Smooth muscle cell (in vitro differentiated cells): ENCODE measurements at regions not wholly inside any gene's neighbourhood (a gene's known extent, or its start where the extent isn't known, plus 50 kb on each side); places are given as distances from the start of the nearest gene placed in this dataset.

Experiments
- DNase-seq: peaks from one replicate; lab custom pipeline; 2025; ENCODE audit not compliant: unreplicated experiment; lab: John Stamatoyannopoulos, UW
- H2AFZ ChIP-seq: fragments of 200-600 bp; sonication (generic); 2 replicates; pipeline ENCODE4 v1.6.0; 2016; ENCODE audit warnings: antibody characterized with exemption, low read depth, mild to moderate bottlenecking
- H3F3A ChIP-seq: fragments of 200-600 bp; sonication (generic); 2 replicates; pipeline ENCODE4 v1.6.0; 2017; ENCODE audit warnings: antibody characterized with exemption, low read depth
- H3K27ac ChIP-seq: fragments of 200-600 bp; sonication (generic); 2 replicates; pipeline ENCODE4 v1.5.1; 2016; ENCODE audit warnings: low read depth, mild to moderate bottlenecking
- H3K27me3 ChIP-seq: fragments of 200-600 bp; sonication (generic); 2 replicates; pipeline ENCODE4 v1.6.1; 2016; ENCODE audit warnings: low read depth, mild to moderate bottlenecking
- H3K36me3 ChIP-seq: fragments of 200-600 bp; sonication (generic); 2 replicates; pipeline ENCODE4 v1.5.1; 2016; ENCODE audit warnings: low read depth
- H3K4me1 ChIP-seq: fragments of 200-600 bp; sonication (generic); 2 replicates; pipeline ENCODE4 v1.5.1; 2016; ENCODE audit warnings: low read depth
- H3K4me2 ChIP-seq: fragments of 200-600 bp; sonication (generic); 2 replicates; pipeline ENCODE4 v1.6.0; 2016; ENCODE audit warnings: mild to moderate bottlenecking
- H3K4me3 ChIP-seq: fragments of 200-600 bp; sonication (generic); 2 replicates; pipeline ENCODE4 v1.5.1; 2016; ENCODE audit warnings: mild to moderate bottlenecking
- H3K79me2 ChIP-seq: fragments of 200-600 bp; sonication (generic); 2 replicates; pipeline ENCODE4 v1.6.0; 2016; ENCODE audit warnings: low read depth, mild to moderate bottlenecking
- H3K9ac ChIP-seq: fragments of 200-600 bp; sonication (generic); 2 replicates; pipeline ENCODE4 v1.6.0; 2016; ENCODE audit warnings: low read depth
- H3K9me3 ChIP-seq: fragments of 200-600 bp; sonication (generic); replicated peaks from 2 replicates; pipeline ENCODE4 v1.5.1; 2016; ENCODE audit warnings: low read depth
- H4K20me1 ChIP-seq: fragments of 200-600 bp; sonication (generic); 2 replicates; pipeline ENCODE4 v1.6.0; 2016; ENCODE audit warnings: low read depth
- WGBS: methylation state at CpG from one replicate; pipeline ENCODE4 v1.1.7; 2016; ENCODE audit warnings: low lambda C conversion rate; 5-methylcytosine and 5-hydroxymethylcytosine counted together
- TF ChIP-seq, protein P1 (sequence below): fragments of 200-600 bp; sonication (generic); IDR thresholded peaks from 2 replicates; pipeline ENCODE4 v1.5.1; 2017; ENCODE audit warnings: borderline replicate concordance, mild to moderate bottlenecking, antibody characterized with exemption; ENCODE audit not compliant: insufficient read depth, poor library complexity, severe bottlenecking

DNA sequence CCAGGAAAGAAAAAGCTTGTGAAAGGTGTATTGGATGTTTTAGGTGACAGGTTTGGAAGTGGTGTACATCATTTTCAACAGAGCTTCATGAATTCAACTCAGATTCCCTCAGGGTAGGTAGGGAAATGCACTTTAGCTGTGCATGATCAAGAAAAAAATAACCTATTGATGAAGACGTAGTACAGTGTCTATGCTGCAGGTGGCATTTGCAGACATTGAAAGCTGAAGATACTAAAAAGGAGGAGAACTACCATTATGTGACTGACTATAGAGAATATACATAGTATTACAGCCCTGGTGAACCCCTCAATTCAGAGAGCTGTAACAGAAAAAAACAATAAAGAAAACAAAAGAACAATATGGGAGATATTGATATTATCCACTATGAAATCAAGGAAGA, 2344.7 kb upstream of the ACO1 start:
- Histone ChIP-seq H3K36me3 (no peaks in the 10 kb centered on the region), H3K4me3 (no peak overlapping the region), H3K9me3 (no peaks in the 10 kb centered on the region), H3K4me2 (no peak overlapping the region), H4K20me1 (no peaks in the 10 kb centered on the region), H2AFZ (no peak overlapping the region), H3K27me3 (no peaks in the 10 kb centered on the region), H3K27ac (no peak overlapping the region), H3K4me1 (no peaks in the 10 kb centered on the region), H3K9ac (no peak overlapping the region), H3K79me2 (no peaks in the 10 kb centered on the region), H3F3A (no peaks in the 10 kb centered on the region)
- 79% methylated on average over 1 of the region's 1 CpG for WGBS
- DNase-seq: no peak
- TF ChIP-seq, protein P1, sequence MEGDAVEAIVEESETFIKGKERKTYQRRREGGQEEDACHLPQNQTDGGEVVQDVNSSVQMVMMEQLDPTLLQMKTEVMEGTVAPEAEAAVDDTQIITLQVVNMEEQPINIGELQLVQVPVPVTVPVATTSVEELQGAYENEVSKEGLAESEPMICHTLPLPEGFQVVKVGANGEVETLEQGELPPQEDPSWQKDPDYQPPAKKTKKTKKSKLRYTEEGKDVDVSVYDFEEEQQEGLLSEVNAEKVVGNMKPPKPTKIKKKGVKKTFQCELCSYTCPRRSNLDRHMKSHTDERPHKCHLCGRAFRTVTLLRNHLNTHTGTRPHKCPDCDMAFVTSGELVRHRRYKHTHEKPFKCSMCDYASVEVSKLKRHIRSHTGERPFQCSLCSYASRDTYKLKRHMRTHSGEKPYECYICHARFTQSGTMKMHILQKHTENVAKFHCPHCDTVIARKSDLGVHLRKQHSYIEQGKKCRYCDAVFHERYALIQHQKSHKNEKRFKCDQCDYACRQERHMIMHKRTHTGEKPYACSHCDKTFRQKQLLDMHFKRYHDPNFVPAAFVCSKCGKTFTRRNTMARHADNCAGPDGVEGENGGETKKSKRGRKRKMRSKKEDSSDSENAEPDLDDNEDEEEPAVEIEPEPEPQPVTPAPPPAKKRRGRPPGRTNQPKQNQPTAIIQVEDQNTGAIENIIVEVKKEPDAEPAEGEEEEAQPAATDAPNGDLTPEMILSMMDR: no peak

DNA sequence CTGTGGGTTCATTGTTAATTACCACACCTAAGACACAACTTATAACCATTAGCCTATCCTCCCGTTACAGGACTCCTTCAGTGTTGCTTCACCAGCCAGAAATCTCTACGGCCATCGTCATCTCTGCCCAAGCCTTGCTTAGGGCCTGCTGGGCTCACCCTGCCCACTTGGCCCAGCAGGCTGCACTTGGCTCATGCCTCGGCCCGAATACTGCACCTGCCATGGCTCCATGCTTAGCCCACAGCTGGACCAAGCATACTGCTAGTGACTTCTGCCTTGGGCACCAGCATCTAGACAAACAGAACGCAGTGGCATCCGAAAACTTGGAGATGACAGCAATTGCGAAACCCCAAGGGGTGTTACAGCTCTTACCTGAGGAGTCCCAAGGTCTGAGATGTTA, 2336.0 kb upstream of the ACO1 start:
- Histone ChIP-seq H3K4me3 (no peak overlapping the region), H3K9me3 (no peaks in the 10 kb centered on the region)
- TF ChIP-seq, protein P1: no peak

DNA sequence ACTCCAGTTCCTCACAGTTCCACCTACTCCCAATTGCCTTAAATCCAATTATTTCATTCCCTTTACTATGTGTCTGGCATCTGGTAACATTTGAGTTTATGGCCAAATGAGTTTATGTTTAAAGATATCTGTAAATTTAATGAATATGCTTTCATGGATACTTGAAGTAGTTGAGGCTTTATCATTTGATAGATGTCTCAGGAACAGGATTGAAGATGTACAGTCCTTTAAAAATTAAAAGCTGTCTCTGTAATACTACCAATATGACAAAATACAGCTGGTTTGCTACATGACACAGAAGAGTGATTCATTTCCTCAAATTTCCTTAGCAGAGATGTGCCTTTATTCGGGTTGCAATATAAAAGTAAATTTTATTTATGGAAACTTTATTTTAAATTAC, 2326.0 kb upstream of the ACO1 start:
- Histone ChIP-seq H3K9me3 (no peaks in the 10 kb centered on the region), H3K4me2 (no peak overlapping the region), H3K9ac (no peak overlapping the region), H3K4me1 (no peaks in the 10 kb centered on the region), H3K27me3 (no peaks in the 10 kb centered on the region), H3F3A (no peaks in the 10 kb centered on the region), H3K36me3 (no peaks in the 10 kb centered on the region), H2AFZ (no peak overlapping the region), H3K27ac (no peak overlapping the region), H3K4me3 (no peak overlapping the region), H4K20me1 (no peaks in the 10 kb centered on the region), H3K79me2 (no peaks in the 10 kb centered on the region)
- TF ChIP-seq, protein P1: no peak
- WGBS: 72% methylated on average over 1 of the region's 1 CpG
- DNase-seq: no peak

More for the DNA sequence above, 2336.0 kb upstream of the ACO1 start:
- H4K20me1 ChIP-seq: no peaks in the 10 kb centered on the region
- no peaks in the 10 kb centered on the region for H3K27me3 ChIP-seq
- 92% methylated on average over 8 of the region's 8 CpGs for WGBS
- no peaks in the 10 kb centered on the region for H3K79me2 ChIP-seq
- no peak for DNase-seq
- H3K4me2 ChIP-seq: no peak overlapping the region
- no peak overlapping the region for H2AFZ ChIP-seq
- H3K36me3 ChIP-seq: no peaks in the 10 kb centered on the region
- H3F3A ChIP-seq: no peaks in the 10 kb centered on the region
- H3K27ac ChIP-seq: no peak overlapping the region
- H3K4me1 ChIP-seq: no peaks in the 10 kb centered on the region
- no peak overlapping the region for H3K9ac ChIP-seq

DNA sequence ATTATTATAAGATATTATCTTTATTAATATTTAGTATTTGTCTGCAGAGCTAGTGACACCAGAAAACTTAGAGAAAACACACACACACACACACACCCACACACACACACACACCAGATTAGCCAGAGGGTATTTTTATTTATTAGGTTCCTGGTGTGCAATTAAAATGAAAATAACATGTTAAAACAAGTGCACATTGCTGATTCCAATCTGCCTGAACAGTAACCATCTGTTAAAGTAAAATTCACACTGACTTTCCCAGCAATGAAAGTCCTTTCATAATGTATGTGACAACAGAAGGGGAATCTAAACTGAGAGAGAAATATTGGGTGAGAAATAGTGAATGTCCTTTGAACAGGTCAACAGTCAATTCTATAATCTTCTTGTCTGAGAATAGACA, 2323.5 kb upstream of the ACO1 start:
- H3K79me2 ChIP-seq: no peaks in the 10 kb centered on the region
- H3K36me3 ChIP-seq: no peaks in the 10 kb centered on the region
- H3F3A ChIP-seq: no peaks in the 10 kb centered on the region
- TF ChIP-seq, protein P1: no peak
- no peak overlapping the region for H3K4me2 ChIP-seq
- H3K9me3 ChIP-seq: no peaks in the 10 kb centered on the region
- no peak overlapping the region for H3K27ac ChIP-seq
- no peak overlapping the region for H3K9ac ChIP-seq
- no peaks in the 10 kb centered on the region for H3K4me1 ChIP-seq
- no peak for DNase-seq
- H3K27me3 ChIP-seq: no peaks in the 10 kb centered on the region
- no peaks in the 10 kb centered on the region for H4K20me1 ChIP-seq
- H3K4me3 ChIP-seq: no peak overlapping the region
- H2AFZ ChIP-seq: no peak overlapping the region
